Neural crest cell (in vitro differentiated cells): ENCODE measurements at regions not wholly inside any gene's neighbourhood (a gene's known extent, or its start where the extent isn't known, plus 50 kb on each side); places are given as distances from the start of the nearest gene placed in this dataset.

Source experiments
- DNase-seq: peaks from one replicate; pipeline ENCODE4 v3.0.0; 2021; ENCODE audit warnings: low read depth, mixed read lengths, low spot score
- H3K27ac Mint-ChIP-seq: one replicate; pipeline ENCODE4 v1.8.0; 2021; ENCODE audit warnings: mild to moderate bottlenecking, mixed read lengths; ENCODE audit not compliant: unreplicated experiment
- H3K27me3 Mint-ChIP-seq: 2 replicates; pipeline ENCODE4 v1.8.0; 2021; ENCODE audit warnings: low read depth, mild to moderate bottlenecking, mixed read lengths
- H3K36me3 Mint-ChIP-seq: 2 replicates; pipeline ENCODE4 v1.8.0; 2021; ENCODE audit warnings: low read depth, mild to moderate bottlenecking, mixed read lengths
- H3K4me1 Mint-ChIP-seq: 2 replicates; pipeline ENCODE4 v1.8.0; 2021; ENCODE audit warnings: mixed read lengths
- H3K4me3 Mint-ChIP-seq: one replicate; pipeline ENCODE4 v1.8.0; 2021; ENCODE audit warnings: mild to moderate bottlenecking, mixed read lengths
- H3K9me3 Mint-ChIP-seq: 2 replicates; pipeline ENCODE4 v1.8.0; 2021; ENCODE audit warnings: mixed read lengths
- CTCF ChIP-seq: fragments of 200-600 bp; sonication (generic); conservative IDR thresholded peaks from 2 replicates; pipeline ENCODE4 v1.5.0; 2021; ENCODE audit warnings: antibody characterized with exemption, mild to moderate bottlenecking

- DNase-seq, result no peak
- H3K4me3 Mint-ChIP-seq, result no peak overlapping the region
- H3K27ac Mint-ChIP-seq, result no peak overlapping the region
- H3K36me3 Mint-ChIP-seq, result peaks cover 6% of the 10 kb centered on the region
- H3K9me3 Mint-ChIP-seq, result peaks cover 6% of the 10 kb centered on the region
- peaks cover 6% of the 10 kb centered on the region for H3K4me1 Mint-ChIP-seq
- H3K27me3 Mint-ChIP-seq, result no peaks in the 10 kb centered on the region
- no peak for TF ChIP-seq CTCF
These were observed 316.3 kb upstream of the ECI2 start for GRCh38 chr6:4451718-4452117.

GRCh38 chr6:4451081-4451480 is 315.7 kb upstream of the ECI2 start:
- Mint-ChIP-seq H3K9me3 (peaks cover 6% of the 10 kb centered on the region), H3K4me1 (peaks cover 6% of the 10 kb centered on the region), H3K27ac (no peak overlapping the region), H3K27me3 (no peaks in the 10 kb centered on the region), H3K4me3 (no peak overlapping the region), H3K36me3 (peaks cover 6% of the 10 kb centered on the region)
- no peak for TF ChIP-seq CTCF
- DNase-seq, result no peak

GRCh38 chr6:4450237-4450636 is 314.9 kb upstream of the ECI2 start:
- Mint-ChIP-seq H3K36me3 (peaks cover 6% of the 10 kb centered on the region), H3K4me3 (no peak overlapping the region), H3K4me1 (peaks cover 6% of the 10 kb centered on the region), H3K27ac (no peak overlapping the region), H3K27me3 (no peaks in the 10 kb centered on the region), H3K9me3 (peaks cover 6% of the 10 kb centered on the region)
- no peak for DNase-seq
- TF ChIP-seq CTCF, result no peak

GRCh38 chr6:4449409-4449808 is 314.0 kb upstream of the ECI2 start:
- peaks cover 6% of the 10 kb centered on the region for H3K36me3 Mint-ChIP-seq
- peaks cover 6% of the 10 kb centered on the region for H3K9me3 Mint-ChIP-seq
- no peak for TF ChIP-seq CTCF
- DNase-seq, result no peak
- H3K27me3 Mint-ChIP-seq, result no peaks in the 10 kb centered on the region
- no peak overlapping the region for H3K27ac Mint-ChIP-seq
- H3K4me3 Mint-ChIP-seq, result no peak overlapping the region
- H3K4me1 Mint-ChIP-seq, result peaks cover 6% of the 10 kb centered on the region

- no peak for TF ChIP-seq CTCF
- H3K4me1 Mint-ChIP-seq, result peaks cover 6% of the 10 kb centered on the region
- H3K9me3 Mint-ChIP-seq, result peaks cover 6% of the 10 kb centered on the region
These were observed 313.5 kb upstream of the ECI2 start for GRCh38 chr6:4448841-4449240.

More at GRCh38 chr6:4448841-4449240, 313.5 kb upstream of the ECI2 start:
- Mint-ChIP-seq H3K27me3 (no peaks in the 10 kb centered on the region), H3K36me3 (peaks cover 6% of the 10 kb centered on the region), H3K4me3 (no peak overlapping the region), H3K27ac (no peak overlapping the region)
- no peak for DNase-seq
